Umbilical cord (tissue), 1 donor: ENCODE measurements at regions not wholly inside any gene's neighbourhood (a gene's known extent, or its start where the extent isn't known, plus 50 kb on each side); places are given as distances from the start of the nearest gene placed in this dataset.
A peak's percentile ranks its signal among the peaks of the same experiment; 100 is the strongest.
"Not testable (repeated sequence)": the region's sequence is repeated elsewhere in the genome, so short reads cannot be mapped to it uniquely, and the experiment has no call there.

Experiments used
- DNase-seq: peaks from one replicate; pipeline ENCODE4 v3.0.0-alpha.2; 2015; ENCODE audit warnings: low spot score

DNA sequence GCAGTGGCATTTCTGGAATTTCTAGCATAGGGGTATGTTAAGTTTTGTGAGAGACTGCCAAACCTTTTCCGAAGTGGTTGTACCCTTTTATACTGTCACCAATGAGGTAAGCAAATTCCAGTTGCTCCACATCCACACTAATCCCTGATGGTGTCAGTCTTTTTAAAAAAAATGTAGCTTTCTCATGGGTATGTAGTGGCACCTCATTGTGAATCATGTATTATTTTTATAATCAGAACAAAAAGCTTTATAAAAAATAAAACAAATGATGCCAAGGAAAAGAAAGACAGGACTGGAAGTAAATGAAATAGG, 93.4 kb upstream of the CLINT1 start:
- DNase-seq: no peak

DNA sequence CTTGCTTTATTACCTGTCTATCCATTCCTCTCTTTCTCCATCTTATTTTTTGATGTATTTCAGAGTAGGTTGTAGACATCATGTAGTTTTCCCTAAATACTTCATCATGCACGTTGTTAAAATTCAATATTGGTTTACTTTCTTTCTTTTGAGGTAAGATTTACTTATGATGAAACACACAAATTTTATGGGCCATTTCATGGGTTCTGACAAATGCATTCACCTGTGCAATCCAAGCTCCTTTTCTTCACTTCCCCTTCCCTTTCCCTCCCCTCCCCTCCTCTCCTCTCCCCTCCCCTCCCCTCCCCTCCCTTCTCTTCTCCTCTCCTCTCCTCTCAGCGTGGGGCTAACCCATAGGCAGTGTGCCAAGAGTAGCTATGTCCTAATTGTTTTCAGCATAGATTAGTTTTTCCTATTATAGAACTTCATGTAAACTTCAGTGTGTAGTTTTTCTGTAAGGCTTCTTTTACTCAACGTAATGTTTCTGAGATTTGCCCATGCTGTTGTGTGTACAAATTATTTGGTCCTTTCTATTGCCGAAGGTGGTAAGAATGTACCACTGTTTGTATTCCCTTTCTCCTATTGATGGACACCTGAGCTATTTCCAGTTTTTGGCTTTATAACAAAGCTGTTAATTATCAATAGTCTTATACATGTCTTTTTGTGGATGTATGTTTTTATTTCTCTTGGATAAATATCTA, 92.9 kb upstream of the CLINT1 start:
- no peak for DNase-seq

DNA sequence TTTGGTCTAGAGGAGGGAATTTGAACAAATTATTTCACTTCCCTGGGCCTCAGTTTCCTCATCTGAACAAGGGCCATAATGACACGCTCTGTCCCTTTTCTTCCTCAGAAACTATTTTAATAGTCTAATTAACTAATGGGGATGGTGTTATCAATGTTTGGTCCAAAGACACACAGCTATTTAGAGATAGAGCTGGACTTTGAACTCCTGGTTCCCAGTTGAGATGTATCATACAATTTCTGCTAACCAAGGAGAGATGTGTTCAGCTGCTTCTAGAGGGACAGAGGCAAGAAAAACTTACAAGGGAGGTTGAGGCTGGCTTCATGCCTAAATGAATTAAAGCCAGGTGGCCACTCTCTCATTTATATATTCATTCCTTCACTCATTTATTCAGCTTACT, 90.6 kb upstream of the CLINT1 start:
- no peak for DNase-seq

DNA sequence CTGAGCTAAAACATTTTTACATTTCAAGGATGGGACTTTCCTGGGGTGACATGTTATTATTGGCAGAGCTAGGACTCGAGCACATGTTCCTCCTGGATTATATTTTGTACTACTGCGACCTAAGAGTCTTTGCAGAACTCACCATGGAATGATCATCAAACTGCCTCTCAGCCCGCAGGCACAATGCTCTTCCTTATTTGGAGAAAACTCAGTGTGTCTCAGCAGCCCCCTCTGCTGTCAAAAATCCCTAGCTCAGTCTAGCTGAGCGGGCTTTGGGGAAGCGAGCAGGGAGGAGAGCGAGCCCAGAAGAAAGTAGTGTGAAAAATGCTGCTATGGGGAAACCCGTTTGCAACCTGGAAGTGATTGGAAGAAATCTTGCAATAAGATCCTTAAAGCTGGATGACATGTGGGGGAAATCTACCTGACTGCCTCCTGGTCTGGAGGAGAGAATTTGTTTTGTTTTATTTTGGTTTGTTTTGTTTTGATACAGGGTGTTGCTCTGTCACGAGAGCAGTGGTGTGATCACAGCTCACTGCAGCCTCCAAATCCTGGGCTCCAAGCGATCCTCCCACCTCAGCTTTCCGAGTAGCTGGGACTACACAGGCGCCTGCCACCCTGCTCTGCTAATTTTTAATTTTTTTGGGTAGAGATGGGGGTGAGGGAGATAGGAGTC, 89.9 kb upstream of the CLINT1 start:
- peak; percentile 98 for DNase-seq

DNA sequence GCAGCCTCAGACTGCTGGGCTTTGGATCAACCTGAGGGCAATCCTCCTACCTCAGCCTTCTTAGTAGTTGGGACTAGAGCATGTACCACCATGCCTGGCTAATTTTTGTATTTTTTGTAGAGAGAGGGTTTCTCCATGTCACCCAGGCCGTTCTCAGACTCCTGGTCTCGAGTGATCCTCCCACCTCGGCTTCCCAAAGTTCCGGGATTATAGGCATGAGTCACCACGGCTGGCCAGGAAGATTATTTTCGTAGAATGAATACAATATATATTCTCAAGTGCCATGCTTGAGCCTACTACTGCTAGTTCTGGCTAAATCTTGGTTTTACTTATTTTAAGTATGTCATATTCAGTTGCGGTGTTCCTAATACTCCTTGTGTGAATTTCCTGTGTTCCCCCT, 88.2 kb upstream of the CLINT1 start:
- peak; percentile 46 for DNase-seq

DNA sequence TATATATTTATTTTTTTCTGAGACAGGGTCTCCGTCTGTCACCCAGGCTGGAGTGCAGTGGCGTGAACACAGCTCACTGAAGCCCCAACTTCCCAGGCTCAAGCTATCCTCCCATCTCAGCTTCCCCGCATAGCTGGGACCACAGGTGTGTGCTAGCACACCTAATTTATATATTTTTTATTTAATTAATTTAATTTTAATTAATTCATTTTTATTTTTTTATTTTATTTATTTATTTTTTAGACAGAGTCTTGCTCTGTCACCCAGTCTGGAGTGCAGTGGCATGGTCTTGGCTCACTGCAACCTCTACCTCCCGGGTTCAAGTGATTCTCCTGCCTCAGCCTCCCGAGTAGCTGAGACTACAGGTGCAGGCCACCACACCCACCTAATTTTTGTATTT, 86.9 kb upstream of the CLINT1 start:
- not testable (repeated sequence) for DNase-seq

DNA sequence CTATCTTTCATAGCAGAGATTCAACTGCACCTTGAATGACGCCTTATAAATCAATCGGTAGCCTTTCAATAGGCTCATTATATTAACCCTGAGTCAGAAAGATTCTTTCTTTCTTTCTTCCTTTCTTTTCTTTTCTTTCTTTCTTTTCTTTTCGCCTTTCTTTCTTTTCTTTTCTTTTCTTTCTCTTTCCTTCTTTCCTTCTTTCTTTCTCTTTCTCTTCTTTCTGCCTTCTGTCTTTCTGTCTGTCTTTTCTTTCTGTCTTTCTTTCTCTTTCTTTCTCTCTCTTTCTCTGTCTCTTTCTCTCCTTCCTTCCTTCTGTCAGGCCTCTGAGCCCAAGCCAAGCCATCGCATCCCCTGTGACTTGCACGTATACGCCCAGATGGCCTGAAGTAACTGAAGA, 86.0 kb upstream of the CLINT1 start:
- DNase-seq: no peak

DNA sequence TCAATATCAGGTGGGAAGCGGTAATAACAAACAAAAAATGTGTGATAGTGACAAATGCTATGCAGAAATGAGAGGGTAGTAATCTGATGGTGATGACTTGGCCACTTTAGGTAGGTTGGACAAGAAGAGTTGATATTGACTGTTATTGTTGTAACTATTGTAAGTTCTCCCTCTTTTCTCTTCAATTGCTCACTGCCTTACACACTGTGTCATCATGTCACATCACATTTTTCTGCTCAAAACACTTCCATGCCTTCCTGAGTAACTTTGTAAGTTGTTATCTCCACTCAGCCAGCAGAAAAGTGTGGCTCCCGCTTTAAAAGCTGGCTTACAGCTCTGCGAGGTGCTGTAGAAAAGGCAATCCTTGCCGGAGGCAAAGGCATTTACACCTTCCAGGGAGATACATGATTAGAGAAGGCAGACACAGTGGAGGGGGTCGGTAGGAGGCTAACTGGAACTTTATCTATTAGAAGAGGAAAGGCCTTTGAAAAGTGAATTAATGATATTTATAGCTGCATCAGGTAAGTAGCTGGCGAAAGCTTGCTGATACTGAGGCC, 85.2 kb upstream of the CLINT1 start:
- DNase-seq: no peak

DNA sequence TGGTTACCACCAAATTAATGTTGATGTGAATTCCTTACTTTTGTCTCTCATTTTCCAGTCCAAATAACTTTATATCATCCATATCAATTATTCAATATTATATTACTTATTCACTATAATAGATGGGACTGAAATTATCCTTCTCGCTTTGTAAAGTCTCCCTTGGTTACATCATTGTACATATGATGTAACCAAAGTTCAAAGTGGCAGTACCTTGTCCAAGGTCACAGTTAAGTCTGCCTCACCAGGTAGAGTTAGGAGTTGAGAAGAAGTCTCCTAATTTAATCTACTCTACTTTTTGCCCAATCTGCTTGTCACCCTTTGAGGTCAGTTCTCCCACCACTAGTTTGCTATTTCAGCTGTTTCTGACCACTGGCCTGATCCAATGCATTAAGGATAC, 83.7 kb upstream of the CLINT1 start:
- no peak for DNase-seq

DNA sequence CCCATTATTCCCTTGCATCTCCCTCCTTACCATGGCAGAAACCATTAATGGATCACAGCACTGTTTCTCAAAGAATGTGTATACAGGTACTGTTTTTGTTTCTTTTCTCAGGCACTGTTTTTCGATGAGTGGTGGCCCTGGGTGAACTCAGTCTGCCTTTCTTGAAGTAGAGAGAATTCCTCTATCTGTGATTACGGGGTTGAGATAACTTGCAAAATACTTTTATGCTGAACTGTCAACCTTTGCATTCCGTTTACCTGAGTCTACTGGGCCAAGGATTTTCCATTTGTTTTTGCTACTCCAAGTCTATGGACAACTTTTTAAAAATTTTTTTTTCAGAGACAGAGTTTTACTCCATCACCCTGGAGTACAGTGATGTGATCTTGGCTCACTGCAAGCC, 82.7 kb upstream of the CLINT1 start:
- no peak for DNase-seq

DNA sequence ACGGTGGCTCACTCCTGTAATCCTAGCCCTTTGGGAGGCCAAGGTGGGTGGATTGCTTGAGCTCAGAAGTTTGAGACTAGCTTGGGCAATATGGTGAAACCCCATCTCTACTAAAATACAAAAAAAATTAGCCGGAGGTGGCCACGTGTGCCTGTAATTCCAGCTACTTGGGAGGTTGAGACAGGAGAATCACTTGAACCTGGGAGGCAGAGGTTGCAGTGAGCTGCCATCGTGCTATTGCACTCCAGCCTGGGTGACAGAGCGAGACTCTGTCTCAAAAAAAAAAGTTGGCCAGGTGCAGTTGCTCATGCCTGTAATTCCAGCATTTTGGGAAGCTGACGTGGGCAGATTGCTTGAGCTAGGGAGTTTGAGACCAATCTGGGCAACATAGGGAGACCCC, 79.2 kb upstream of the CLINT1 start:
- not testable (repeated sequence) for DNase-seq

DNA sequence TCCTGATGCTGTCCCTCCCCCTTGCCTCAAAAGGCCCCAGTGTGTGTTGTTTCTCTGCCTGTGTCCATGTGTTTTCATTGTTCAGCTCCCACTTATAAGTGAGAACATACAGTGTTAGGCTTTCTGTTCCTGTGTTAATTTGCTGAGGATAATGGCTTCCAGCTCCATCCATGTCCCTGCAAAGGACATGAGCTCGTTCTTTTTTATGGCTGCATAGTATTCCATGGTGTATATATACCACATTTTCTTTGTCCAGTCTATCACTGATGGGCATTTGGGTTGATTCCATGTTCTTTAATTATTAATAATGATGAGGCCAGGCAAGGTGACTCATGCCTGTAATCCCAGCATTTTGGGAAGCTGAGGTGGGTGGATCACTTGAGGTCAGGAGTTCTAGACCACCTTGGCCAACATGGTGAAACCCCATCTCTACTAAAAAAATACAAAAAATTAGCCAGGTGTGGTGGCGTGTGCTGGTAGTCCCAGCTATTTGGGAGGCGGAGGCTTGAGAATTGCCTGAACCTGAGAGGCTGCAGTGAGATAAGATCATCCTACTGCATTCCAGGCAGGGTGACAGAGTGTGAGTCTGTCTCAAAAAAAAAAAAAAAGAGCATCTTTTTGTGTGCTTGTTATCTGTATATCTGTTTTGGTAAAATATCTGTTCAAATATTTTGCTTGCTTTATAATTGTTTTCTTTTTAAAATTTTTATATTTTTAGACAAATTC, 78.0 kb upstream of the CLINT1 start:
- DNase-seq: not testable (repeated sequence)

DNA sequence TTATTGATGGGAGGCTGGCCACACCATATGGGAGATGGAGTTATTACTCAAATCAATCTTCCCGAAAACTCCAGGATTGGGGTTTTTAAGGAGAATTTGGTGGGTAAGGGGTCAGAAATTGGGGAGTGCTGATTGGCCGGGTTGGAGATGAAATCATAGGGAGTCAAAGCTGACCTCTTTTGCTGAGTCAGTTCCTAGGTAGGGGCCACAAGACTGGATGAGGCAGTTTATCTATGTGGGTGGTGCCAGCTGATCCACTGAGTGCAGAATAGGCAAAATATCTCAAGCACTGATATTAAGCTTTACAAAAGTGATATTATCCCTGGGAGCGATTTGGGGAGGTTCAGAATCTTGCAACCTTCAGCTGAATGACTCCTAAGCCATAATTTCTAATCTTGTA, 75.7 kb upstream of the CLINT1 start:
- no peak for DNase-seq

DNA sequence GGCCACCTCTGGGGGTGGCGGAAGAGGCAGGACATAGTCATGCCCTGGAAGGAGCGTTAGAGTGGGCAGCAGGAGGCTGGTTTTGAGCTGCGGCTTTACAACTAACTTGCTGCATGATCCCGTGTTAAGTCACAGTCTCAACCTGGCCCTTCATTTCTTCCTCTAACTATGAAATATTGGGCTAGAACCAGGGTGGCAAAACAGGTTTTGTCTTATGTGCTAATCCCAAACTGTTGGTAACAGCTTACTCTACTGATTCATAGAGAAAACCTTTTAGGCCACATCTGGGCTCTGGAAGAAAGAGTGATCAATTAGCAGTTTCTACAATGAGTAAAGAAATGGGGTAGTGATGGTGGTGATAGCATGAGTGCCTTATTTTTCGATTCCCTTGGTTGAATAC, 74.1 kb upstream of the CLINT1 start:
- DNase-seq: no peak

DNA sequence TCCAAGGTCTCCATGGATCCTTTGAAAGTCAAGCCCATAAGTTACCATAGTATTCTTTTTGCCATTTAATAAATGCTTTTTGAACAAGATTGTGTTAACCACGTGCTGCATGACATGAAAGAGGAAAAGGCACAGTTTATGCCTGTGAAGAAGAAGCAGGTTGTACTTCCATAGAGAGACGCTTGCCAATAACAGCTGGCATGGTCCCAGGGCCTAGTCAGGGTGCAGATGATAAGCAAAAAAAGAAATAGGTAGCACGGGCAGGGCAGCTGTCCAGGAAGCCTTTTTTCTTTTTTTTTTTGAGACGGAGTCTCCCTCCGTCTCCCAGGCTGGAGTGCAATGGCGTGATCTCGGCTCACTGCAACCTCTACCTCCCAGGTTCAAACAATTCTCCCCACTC, 71.8 kb upstream of the CLINT1 start:
- DNase-seq: no peak

DNA sequence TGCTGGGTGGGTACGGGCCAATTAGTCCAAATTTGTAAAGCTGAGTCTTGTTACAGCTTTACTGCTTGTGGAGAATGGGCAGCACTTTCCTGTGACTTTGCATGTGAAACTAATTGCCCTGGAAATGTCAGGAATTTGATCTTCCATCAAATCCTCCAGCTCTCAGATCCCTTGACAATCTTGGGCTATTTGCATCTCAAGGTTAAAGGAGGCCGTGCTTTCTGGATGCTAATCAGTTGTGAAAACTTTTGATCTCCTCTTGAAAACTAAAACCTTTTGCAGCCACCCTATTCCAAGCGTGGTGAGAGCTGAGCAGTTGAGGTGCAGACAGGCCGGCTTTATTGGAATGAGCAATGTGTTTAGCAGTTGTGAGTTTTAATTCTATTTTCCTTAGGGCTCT, 68.0 kb upstream of the CLINT1 start:
- DNase-seq: no peak

DNA sequence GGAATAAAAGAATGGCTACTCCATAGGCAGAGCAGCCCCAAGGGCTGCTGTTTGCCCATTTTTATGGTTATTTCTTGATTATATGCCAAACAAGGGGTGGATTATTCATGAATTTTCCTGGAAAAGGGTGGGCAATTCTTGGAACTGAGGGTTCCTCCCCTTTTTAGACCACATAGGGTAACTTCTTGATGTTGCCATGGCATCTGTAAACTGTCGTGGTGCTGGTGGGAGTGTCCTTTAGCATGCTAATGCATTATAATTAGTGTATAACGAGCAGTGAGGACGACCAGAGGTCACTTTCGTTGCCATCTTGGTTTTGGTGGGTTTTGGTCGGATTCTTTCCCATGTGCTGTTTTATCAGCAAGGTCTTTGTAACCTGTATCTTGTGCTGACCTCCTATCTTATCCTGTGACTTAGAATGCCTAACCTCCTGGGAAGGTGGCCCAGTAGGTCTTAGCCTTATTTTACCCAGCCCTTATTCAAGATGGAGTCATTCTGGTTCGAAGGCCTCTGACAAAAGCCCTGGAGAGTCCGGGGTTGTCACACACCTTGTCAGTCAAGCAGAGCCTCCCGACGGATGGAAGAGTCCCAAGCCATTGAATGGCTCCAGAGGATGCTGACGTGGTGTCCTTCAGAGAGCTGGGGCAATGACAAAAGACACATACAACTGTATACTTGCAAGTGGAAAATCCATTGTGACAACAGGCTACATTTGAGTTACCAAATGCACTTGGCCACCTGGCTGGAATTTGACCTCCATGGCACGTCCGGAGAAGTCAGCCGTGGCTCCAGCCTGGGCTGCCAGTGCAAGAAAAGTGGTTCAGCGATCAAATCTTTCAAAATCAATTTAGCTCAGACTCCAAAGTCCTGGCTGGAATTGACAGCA, 67.1 kb upstream of the CLINT1 start:
- no peak for DNase-seq

DNA sequence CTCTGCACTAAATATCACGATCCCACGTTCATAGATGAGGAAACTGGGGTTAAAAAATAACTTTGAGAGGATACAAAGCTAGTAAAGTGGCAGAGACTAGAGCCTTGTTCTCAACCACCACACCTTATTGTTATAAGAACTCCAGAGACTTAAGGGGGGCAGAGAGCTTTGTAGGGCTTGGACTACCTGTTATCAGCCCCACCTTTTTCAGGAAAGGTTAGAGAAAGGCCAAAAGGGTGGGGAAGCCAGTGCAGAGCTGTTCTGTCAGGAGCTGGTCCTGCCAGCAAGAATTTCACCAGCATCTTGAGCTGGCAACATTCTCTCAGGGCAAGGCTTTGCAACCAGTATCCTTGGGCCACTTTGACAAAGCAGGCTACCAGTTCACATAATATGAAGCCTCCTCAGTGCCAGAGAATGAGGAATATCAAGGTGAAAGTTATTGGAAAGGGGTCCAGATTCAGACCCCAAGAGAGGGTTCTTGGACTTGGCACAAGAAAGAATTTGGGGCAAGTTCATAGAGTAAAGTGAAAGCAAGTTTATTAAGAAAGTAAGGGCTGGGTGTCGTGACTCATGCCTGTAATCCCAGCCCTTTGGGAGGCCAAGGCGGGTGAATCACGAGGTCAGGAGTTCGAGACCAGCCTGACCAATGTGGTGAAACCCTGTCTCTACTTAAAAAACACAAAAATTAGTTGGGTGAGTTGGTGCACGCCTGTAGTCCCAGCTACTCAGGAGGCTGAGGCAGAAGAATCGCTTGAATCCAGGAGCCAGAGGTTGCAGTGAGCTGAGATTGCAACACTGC, 66.2 kb upstream of the CLINT1 start:
- DNase-seq: no peak

DNA sequence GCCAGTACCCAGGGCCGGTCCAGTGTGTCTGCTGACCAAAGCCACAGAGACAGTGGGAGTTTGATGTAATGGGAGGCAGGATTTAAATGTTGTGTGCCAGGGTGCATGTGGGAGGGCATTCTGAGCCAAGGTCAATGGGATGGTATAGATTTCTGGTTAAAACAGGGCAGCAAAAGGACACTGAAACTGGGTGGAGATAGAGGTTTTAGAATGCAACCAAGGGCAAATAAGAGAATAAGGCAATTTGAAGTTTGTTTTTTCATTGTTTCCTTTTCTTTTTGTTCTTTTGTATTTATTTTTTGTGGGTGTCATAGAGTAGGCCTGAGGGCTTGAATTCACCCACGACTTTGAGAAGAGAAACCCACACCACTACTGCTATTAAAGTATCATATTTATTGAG, 65.5 kb upstream of the CLINT1 start:
- DNase-seq: no peak

DNA sequence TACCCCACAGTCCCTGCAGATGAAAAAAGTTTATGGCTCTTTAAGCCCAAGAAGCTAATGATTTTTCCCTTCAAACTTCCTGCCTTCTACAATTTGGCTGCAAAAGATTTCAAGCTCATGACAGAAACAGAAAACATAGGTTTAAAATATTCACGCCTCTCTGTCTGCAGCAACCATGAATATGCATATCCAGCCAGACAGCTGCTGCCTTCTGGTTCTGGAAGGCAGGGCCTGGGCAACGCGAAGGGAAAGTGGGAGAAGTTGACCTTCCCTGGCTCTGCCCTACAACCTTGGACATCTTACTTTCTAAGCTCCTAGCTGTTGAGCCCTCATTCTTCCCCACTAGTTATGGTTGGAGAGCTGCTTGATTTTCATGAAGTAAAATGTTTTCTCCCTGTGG, 64.8 kb upstream of the CLINT1 start:
- no peak for DNase-seq

DNA sequence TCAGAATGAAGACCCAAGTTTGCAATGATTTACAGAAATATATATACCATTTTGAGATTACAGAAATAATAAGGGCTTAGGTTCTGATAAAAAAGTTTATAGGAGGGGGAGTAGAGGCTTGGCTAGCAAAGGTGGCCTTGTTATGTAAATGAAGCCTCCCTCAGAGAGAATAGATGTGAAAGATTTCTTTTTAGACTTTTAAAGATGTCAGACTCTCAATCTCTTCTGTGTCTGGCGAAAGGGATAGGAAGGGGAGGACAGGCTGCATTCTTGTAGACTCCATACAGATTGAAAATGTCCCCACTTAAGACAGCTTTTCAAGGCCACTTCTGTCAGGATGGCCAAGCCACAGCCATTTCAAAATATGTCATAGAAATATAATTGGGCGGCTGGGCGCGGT, 63.1 kb upstream of the CLINT1 start:
- no peak for DNase-seq
